ENCODE measurements at regions not wholly inside any gene's neighbourhood (a gene's known extent, or its start where the extent isn't known, plus 50 kb on each side); places are given as distances from the start of the nearest gene placed in this dataset.

DNA sequence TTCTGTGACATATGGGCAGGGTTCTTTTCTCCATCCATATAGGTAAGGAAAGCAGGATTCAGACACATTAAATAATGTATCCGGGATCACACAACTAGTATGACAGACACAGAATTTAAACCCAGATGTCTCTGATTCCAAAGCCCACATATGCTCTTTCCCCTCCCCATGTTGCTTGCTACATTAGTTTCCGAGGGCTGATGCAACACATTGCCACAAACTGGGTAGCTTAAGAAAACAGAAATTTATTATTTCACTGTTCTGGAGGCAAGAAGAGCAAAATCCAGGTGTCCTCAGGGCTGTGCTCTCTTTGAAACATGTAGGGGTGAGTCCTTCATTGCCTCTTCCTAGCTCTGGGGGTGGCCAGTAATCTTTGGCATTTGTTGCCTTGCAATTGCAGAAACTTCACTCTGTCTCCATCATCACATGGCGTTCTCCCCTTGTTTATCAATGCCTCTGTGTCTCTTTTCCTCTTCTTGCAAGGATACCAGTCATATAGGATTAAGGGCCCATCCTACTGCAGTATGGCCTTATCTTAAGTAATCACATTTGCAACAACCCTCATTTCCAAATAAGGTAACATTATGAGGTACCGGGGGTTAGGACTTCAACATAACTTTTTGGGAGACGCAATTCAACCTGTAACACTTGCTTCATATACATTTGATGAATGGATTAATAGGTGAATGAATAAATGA lies 83.0 kb upstream of the CCND2 start:
- intact Hi-C loops (cut with micrococcal nuclease): no loop called here

DNA sequence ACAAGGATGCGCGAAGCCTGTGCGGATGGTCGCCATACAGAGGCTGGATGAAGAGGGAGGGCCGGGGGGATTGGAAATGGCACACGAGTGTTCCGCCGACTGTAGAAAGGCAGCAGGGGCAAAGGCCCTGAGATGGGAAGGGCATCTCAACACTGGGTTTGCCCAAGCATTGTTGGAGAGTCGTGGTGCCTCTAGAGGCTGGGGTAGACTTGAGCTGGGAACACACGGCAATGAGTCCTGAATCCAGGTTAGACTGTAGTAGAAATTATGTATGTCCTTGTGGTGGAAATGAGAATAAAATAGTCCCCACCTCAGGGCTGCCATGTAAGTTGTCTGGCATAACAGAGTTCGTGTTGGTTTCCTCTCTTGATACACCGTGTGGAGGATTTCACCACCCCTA lies 83.8 kb upstream of the CCND2 start:
- Mint-ChIP-seq H3K9me3 (no peaks in the 10 kb centered on the region), H3K36me3 (no peaks in the 10 kb centered on the region), H3K4me3 (no peak overlapping the region), H3K4me1 (peaks cover 16% of the 10 kb centered on the region), H3K27me3 (ENCODE audit: low read depth in 3 of 3) (peaks cover 0 to 4% (median 2%) of the 10 kb centered on the region in 3 donors), H3K27ac (no peak overlapping the region)
- H3K36me3 ChIP-seq (replicated peaks in 1 of 2; ENCODE audit: control insufficient read depth in 1 of 2, insufficient read depth in 2 of 2, low read length in 2 of 2): no peaks in the 10 kb centered on the region
- WGBS (ENCODE audit: insufficient coverage): 97% methylated on average over 10 of the region's 12 CpGs
- no peak overlapping the region for H3K9ac ChIP-seq (ENCODE audit: insufficient read depth, low read length, poor library complexity, severe bottlenecking)
- intact Hi-C loops (cut with micrococcal nuclease): no loop called here
- no peaks in the 10 kb centered on the region for H3K27me3 ChIP-seq (ENCODE audit: control insufficient read depth in 2 of 2, insufficient read depth in 2 of 2, low read length in 2 of 2)
- peaks cover 12 to 16% of the 10 kb centered on the region in 2 donors for H3K4me1 ChIP-seq (ENCODE audit: control insufficient read depth in 1 of 2, insufficient read depth in 2 of 2, low read length in 2 of 2)
- peak overlapping the region; percentile 16 for H2AFZ ChIP-seq (ENCODE audit: insufficient read depth, low read depth, low read length, poor library complexity, severe bottlenecking)
- no peaks in the 10 kb centered on the region for H3K9me3 ChIP-seq (replicated peaks in 1 of 2; ENCODE audit: control insufficient read depth in 1 of 2, insufficient read depth in 1 of 2, low read length in 2 of 2)
- no peaks in the 10 kb centered on the region for H3K79me2 ChIP-seq (ENCODE audit: insufficient read depth, low read length)
- TF ChIP-seq, protein P1, sequence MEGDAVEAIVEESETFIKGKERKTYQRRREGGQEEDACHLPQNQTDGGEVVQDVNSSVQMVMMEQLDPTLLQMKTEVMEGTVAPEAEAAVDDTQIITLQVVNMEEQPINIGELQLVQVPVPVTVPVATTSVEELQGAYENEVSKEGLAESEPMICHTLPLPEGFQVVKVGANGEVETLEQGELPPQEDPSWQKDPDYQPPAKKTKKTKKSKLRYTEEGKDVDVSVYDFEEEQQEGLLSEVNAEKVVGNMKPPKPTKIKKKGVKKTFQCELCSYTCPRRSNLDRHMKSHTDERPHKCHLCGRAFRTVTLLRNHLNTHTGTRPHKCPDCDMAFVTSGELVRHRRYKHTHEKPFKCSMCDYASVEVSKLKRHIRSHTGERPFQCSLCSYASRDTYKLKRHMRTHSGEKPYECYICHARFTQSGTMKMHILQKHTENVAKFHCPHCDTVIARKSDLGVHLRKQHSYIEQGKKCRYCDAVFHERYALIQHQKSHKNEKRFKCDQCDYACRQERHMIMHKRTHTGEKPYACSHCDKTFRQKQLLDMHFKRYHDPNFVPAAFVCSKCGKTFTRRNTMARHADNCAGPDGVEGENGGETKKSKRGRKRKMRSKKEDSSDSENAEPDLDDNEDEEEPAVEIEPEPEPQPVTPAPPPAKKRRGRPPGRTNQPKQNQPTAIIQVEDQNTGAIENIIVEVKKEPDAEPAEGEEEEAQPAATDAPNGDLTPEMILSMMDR (IDR thresholded peaks at IDR 0.05): no peak
- no peak for DNase-seq
- no peak overlapping the region for H3K27ac ChIP-seq (ENCODE audit: low read depth in 1 of 2, low read length in 2 of 2)
- no peaks in the 10 kb centered on the region for H4K20me1 ChIP-seq (ENCODE audit: insufficient read depth, low read length)
- H3K4me3 ChIP-seq (replicated peaks in 1 of 3; ENCODE audit: low read depth in 2 of 3, low read length in 3 of 3): no peak overlapping the region
- no peak overlapping the region for H3K4me2 ChIP-seq (replicated peaks; ENCODE audit: extremely low read depth, low read length, poor library complexity, severe bottlenecking)

More for the DNA sequence above, 83.0 kb upstream of the CCND2 start:
- Mint-ChIP-seq H3K27me3 (ENCODE audit: low read depth in 3 of 3) (peaks cover 2 to 4% (median 3%) of the 10 kb centered on the region in 3 donors), H3K4me1 (peaks cover 16% of the 10 kb centered on the region), H3K36me3 (no peaks in the 10 kb centered on the region), H3K4me3 (no peak overlapping the region), H3K27ac (no peak overlapping the region), H3K9me3 (no peaks in the 10 kb centered on the region)
- peak overlapping the region; percentile 16 for H2AFZ ChIP-seq (ENCODE audit: insufficient read depth, low read depth, low read length, poor library complexity, severe bottlenecking)
- H4K20me1 ChIP-seq (ENCODE audit: insufficient read depth, low read length): no peaks in the 10 kb centered on the region
- H3K9me3 ChIP-seq (replicated peaks in 1 of 2; ENCODE audit: control insufficient read depth in 1 of 2, insufficient read depth in 1 of 2, low read length in 2 of 2): no peaks in the 10 kb centered on the region
- no peaks in the 10 kb centered on the region for H3K36me3 ChIP-seq (replicated peaks in 1 of 2; ENCODE audit: control insufficient read depth in 1 of 2, insufficient read depth in 2 of 2, low read length in 2 of 2)
- no peak overlapping the region for H3K27ac ChIP-seq (ENCODE audit: low read depth in 1 of 2, low read length in 2 of 2)
- H3K4me3 ChIP-seq (replicated peaks in 1 of 3; ENCODE audit: low read depth in 2 of 3, low read length in 3 of 3): no peak overlapping the region
- TF ChIP-seq, protein P1 (IDR thresholded peaks at IDR 0.05): no peak
- no peak overlapping the region for H3K9ac ChIP-seq (ENCODE audit: insufficient read depth, low read length, poor library complexity, severe bottlenecking)
- DNase-seq: no peak
- no peaks in the 10 kb centered on the region for H3K79me2 ChIP-seq (ENCODE audit: insufficient read depth, low read length)
- WGBS (ENCODE audit: insufficient coverage): 71% methylated on average over 1 of the region's 5 CpGs
- peaks cover 12 to 16% of the 10 kb centered on the region in 2 donors for H3K4me1 ChIP-seq (ENCODE audit: control insufficient read depth in 1 of 2, insufficient read depth in 2 of 2, low read length in 2 of 2)
- no peak overlapping the region for H3K4me2 ChIP-seq (replicated peaks; ENCODE audit: extremely low read depth, low read length, poor library complexity, severe bottlenecking)
- H3K27me3 ChIP-seq (ENCODE audit: control insufficient read depth in 2 of 2, insufficient read depth in 2 of 2, low read length in 2 of 2): no peaks in the 10 kb centered on the region
